ENCODE measurements at regions not wholly inside any gene's neighbourhood (a gene's known extent, or its start where the extent isn't known, plus 50 kb on each side); places are given as distances from the start of the nearest gene placed in this dataset.

GRCh38 chr6:133754298-133754697 lies 134.6 kb upstream of the TCF21 start:
- TF ChIP-seq CTCF (IDR thresholded peaks at IDR 0.05) (no peak), EZH2phosphoT487 (IDR thresholded peaks at IDR 0.05) (no peak)

All from neural progenitor cell (in vitro differentiated cells).